GM12878 (cell line): ENCODE measurements at regions not wholly inside any gene's neighbourhood (a gene's known extent, or its start where the extent isn't known, plus 50 kb on each side); places are given as distances from the start of the nearest gene placed in this dataset.

Experiments
- CTCF ChIP-seq, 3 experiments: IDR thresholded peaks in 2 of 3; conservative IDR thresholded peaks in 1 of 3; 2 replicates each; pipeline ENCODE4 v1.5.1; 2011; ENCODE audit warnings: low read depth in 3 of 3, low read length in 3 of 3, mild to moderate bottlenecking in 3 of 3, control low read depth in 2 of 3, moderate library complexity in 2 of 3, inconsistent platforms in 1 of 3, mixed read lengths in 1 of 3; ENCODE audit not compliant: control insufficient read depth in 2 of 3, insufficient read depth in 1 of 3; ENCODE audit errors: extremely low read depth in 1 of 3
- EP300 ChIP-seq, 2 experiments: fragments of 150-350 bp in 1 of 2; IDR thresholded peaks; 2 replicates each; pipeline ENCODE4 v1.6.1; 2011 to 2012; ENCODE audit warnings: low read depth in 2 of 2, low read length in 2 of 2, borderline replicate concordance in 1 of 2, improper control_type of control experiment in 1 of 2, inconsistent platforms in 1 of 2; ENCODE audit not compliant: control insufficient read depth in 1 of 2
- EZH2 ChIP-seq: IDR thresholded peaks from 2 replicates; pipeline ENCODE4 v1.6.1; 2012; ENCODE audit warnings: low read depth, mild to moderate bottlenecking, control low read depth, inconsistent platforms, low read length, borderline replicate concordance; ENCODE audit not compliant: control insufficient read depth
- NBN ChIP-seq: fragments of 450-650 bp; IDR thresholded peaks from 2 replicates; pipeline ENCODE4 v1.6.1; 2016
- NFYB ChIP-seq: IDR thresholded peaks from 2 replicates; pipeline ENCODE4 v1.6.1; 2011; ENCODE audit warnings: low read depth, mild to moderate bottlenecking, low read length, improper control_type of control experiment, moderate library complexity; ENCODE audit not compliant: insufficient read depth
- NR2F1 ChIP-seq: fragments of 450-650 bp; conservative IDR thresholded peaks from 2 replicates; pipeline ENCODE4 v1.6.1; 2017; ENCODE audit warnings: mild to moderate bottlenecking
- POLR2AphosphoS5 ChIP-seq: IDR thresholded peaks from 2 replicates; pipeline ENCODE4 v1.6.1; 2011; ENCODE audit warnings: mild to moderate bottlenecking, low read length, inconsistent platforms
- REST ChIP-seq: IDR thresholded peaks from 2 replicates; pipeline ENCODE4 v1.6.1; 2012; ENCODE audit warnings: mild to moderate bottlenecking, low read depth, low read length
- SIN3A ChIP-seq: IDR thresholded peaks from 2 replicates; pipeline ENCODE4 v1.6.1; 2012; ENCODE audit warnings: low read depth, low read length, improper control_type of control experiment
- SREBF2 ChIP-seq: IDR thresholded peaks from 2 replicates; pipeline ENCODE4 v1.6.1; 2012; ENCODE audit warnings: mild to moderate bottlenecking, low read length

GRCh38 chr18:44370861-44371260 is 309.8 kb upstream of the SETBP1 start:
- no peak for TF ChIP-seq CTCF (IDR thresholded peaks at IDR 0.05 in 2 of 3, conservative IDR thresholded peaks at IDR 0.05 in 1 of 3; ENCODE audit: control insufficient read depth in 2 of 3, extremely low read depth in 1 of 3, insufficient read depth in 1 of 3, low read depth in 3 of 3, low read length in 3 of 3)
- no peak for TF ChIP-seq POLR2AphosphoS5
- TF ChIP-seq EP300 (IDR thresholded peaks at IDR 0.05; ENCODE audit: borderline replicate concordance in 1 of 2, control insufficient read depth in 1 of 2, low read depth in 2 of 2, low read length in 2 of 2): no peak
- TF ChIP-seq EZH2: no peak
- no peak for TF ChIP-seq REST
- TF ChIP-seq SIN3A: no peak
- TF ChIP-seq NFYB: no peak
- no peak for TF ChIP-seq SREBF2
- TF ChIP-seq NR2F1: no peak
- TF ChIP-seq NBN: no peak
